ENCODE measurements at regions not wholly inside any gene's neighbourhood (a gene's known extent, or its start where the extent isn't known, plus 50 kb on each side); places are given as distances from the start of the nearest gene placed in this dataset.

GRCh38 chr1:39109644-39110043 lies 83.5 kb downstream of the NDUFS5 start:
- no peak for DNase-seq

- no peak for DNase-seq
These were observed 84.2 kb downstream of the NDUFS5 start for GRCh38 chr1:39110325-39110851.

GRCh38 chr1:39110882-39111281 lies 84.7 kb downstream of the NDUFS5 start:
- no peak for DNase-seq

GRCh38 chr1:39113109-39113743 lies 87.1 kb downstream of the NDUFS5 start:
- DNase-seq, result no peak

- peak in 1 of 2 donors; percentile 32 for DNase-seq
These were observed 89.0 kb upstream of the MACF1 start for GRCh38 chr1:39115271-39116110.

- no peak for DNase-seq
These were observed 88.3 kb upstream of the MACF1 start for GRCh38 chr1:39116116-39116607.

GRCh38 chr1:39116860-39117728 lies 87.4 kb upstream of the MACF1 start:
- no peak for DNase-seq

- no peak for DNase-seq
These were observed 86.5 kb upstream of the MACF1 start for GRCh38 chr1:39117899-39118450.

GRCh38 chr1:39122056-39122455 lies 82.4 kb upstream of the MACF1 start:
- DNase-seq, result no peak

GRCh38 chr1:39124282-39124681 lies 80.2 kb upstream of the MACF1 start:
- DNase-seq, result no peak

- no peak for DNase-seq
These were observed 77.0 kb upstream of the MACF1 start for GRCh38 chr1:39127513-39127912.

GRCh38 chr1:39128126-39128525 lies 76.4 kb upstream of the MACF1 start:
- DNase-seq, result no peak

GRCh38 chr1:39128959-39129358 lies 75.5 kb upstream of the MACF1 start:
- no peak for DNase-seq

GRCh38 chr1:39129514-39129913 lies 75.0 kb upstream of the MACF1 start:
- DNase-seq, result no peak

- no peak for DNase-seq
These were observed 74.2 kb upstream of the MACF1 start for GRCh38 chr1:39130325-39130724.

- no peak for DNase-seq
These were observed 72.6 kb upstream of the MACF1 start for GRCh38 chr1:39131940-39132339.

GRCh38 chr1:39132505-39133339 lies 71.8 kb upstream of the MACF1 start:
- no peak for DNase-seq

GRCh38 chr1:39133340-39133684 lies 71.2 kb upstream of the MACF1 start:
- no peak for DNase-seq

GRCh38 chr1:39134768-39135333 lies 69.6 kb upstream of the MACF1 start:
- DNase-seq, result no peak

- no peak for DNase-seq
These were observed 67.9 kb upstream of the MACF1 start for GRCh38 chr1:39136638-39137037.

- DNase-seq, result no peak
These were observed 64.7 kb upstream of the MACF1 start for GRCh38 chr1:39139723-39140360.

All from stimulated activated CD4-positive, alpha-beta T cell treated with anti-CD3 and anti-CD28 coated beads, Interleukin-2, amount 100 ng/mL, for 24 hours (primary cell).